Large intestine (tissue), 3 donors: ENCODE measurements at regions not wholly inside any gene's neighbourhood (a gene's known extent, or its start where the extent isn't known, plus 50 kb on each side); places are given as distances from the start of the nearest gene placed in this dataset.

Source experiments
- DNase-seq, 2 donors: peaks; one replicate each; pipeline versions ENCODE4 v3.0.0 to v3.0.0-alpha.2; 2013
- H3K27ac ChIP-seq: one replicate; pipeline ENCODE4 v1.5.1; 2013; ENCODE audit warnings: low read length
- H3K27me3 ChIP-seq: 2 replicates; pipeline ENCODE4 v1.6.1; 2013; ENCODE audit warnings: low read length; ENCODE audit not compliant: control insufficient read depth, insufficient read depth
- H3K36me3 ChIP-seq: 2 replicates; pipeline ENCODE4 v1.6.1; 2013; ENCODE audit warnings: low read length; ENCODE audit not compliant: control insufficient read depth, insufficient read depth
- H3K4me1 ChIP-seq: one replicate; pipeline ENCODE4 v1.6.1; 2013; ENCODE audit warnings: low read length; ENCODE audit not compliant: control insufficient read depth, insufficient read depth
- H3K4me3 ChIP-seq: one replicate; pipeline ENCODE4 v1.5.1; 2013; ENCODE audit warnings: low read length
- H3K9me3 ChIP-seq: one replicate; pipeline ENCODE4 v1.6.1; 2013; ENCODE audit warnings: mild to moderate bottlenecking, low read depth, low read length, moderate library complexity; ENCODE audit not compliant: control insufficient read depth
- WGBS: methylation state at CpG from one replicate; pipeline ENCODE4 v1.1.5; 2013; ENCODE audit warnings: low lambda C conversion rate; ENCODE audit not compliant: insufficient coverage; 5-methylcytosine and 5-hydroxymethylcytosine counted together

- no peak overlapping the region for H3K4me3 ChIP-seq
- no peaks in the 10 kb centered on the region for H3K27me3 ChIP-seq
- H3K9me3 ChIP-seq: no peaks in the 10 kb centered on the region
- WGBS: 63% methylated on average over 1 of the region's 2 CpGs
- H3K27ac ChIP-seq: no peak overlapping the region
- no peaks in the 10 kb centered on the region for H3K36me3 ChIP-seq
- no peaks in the 10 kb centered on the region for H3K4me1 ChIP-seq
- DNase-seq: no peak
These were observed 250.0 kb downstream of the EPM2A start for GRCh38 chr6:145485288-145485687.

GRCh38 chr6:145486306-145486705, 249.0 kb downstream of the EPM2A start:
- Histone ChIP-seq H3K27ac (no peak overlapping the region), H3K36me3 (no peaks in the 10 kb centered on the region), H3K27me3 (no peaks in the 10 kb centered on the region), H3K4me3 (no peak overlapping the region), H3K4me1 (no peaks in the 10 kb centered on the region), H3K9me3 (no peaks in the 10 kb centered on the region)
- 82% methylated on average over 3 of the region's 3 CpGs for WGBS
- DNase-seq: no peak

- no peaks in the 10 kb centered on the region for H3K4me1 ChIP-seq
- H3K9me3 ChIP-seq: no peaks in the 10 kb centered on the region
- H3K27me3 ChIP-seq: no peaks in the 10 kb centered on the region
- H3K4me3 ChIP-seq: no peak overlapping the region
- no peak for DNase-seq
- H3K36me3 ChIP-seq: no peaks in the 10 kb centered on the region
- WGBS: no CpG with 5 or more reads among the region's 6 CpGs
- H3K27ac ChIP-seq: no peak overlapping the region
These were observed 245.7 kb downstream of the EPM2A start for GRCh38 chr6:145489583-145489982.

- Histone ChIP-seq H3K27ac (no peak overlapping the region), H3K27me3 (no peaks in the 10 kb centered on the region), H3K4me3 (no peak overlapping the region), H3K4me1 (no peaks in the 10 kb centered on the region), H3K36me3 (no peaks in the 10 kb centered on the region), H3K9me3 (no peaks in the 10 kb centered on the region)
- DNase-seq: no peak
- WGBS: 83% methylated on average over 3 of the region's 3 CpGs
These were observed 245.3 kb downstream of the EPM2A start for GRCh38 chr6:145490068-145490467.

GRCh38 chr6:145491126-145491525, 244.2 kb downstream of the EPM2A start:
- H3K4me3 ChIP-seq: no peak overlapping the region
- H3K9me3 ChIP-seq: no peaks in the 10 kb centered on the region
- no peak for DNase-seq
- no CpG with 5 or more reads among the region's 8 CpGs for whole genome bisulfite sequencing
- no peak overlapping the region for H3K27ac ChIP-seq
- no peaks in the 10 kb centered on the region for H3K36me3 ChIP-seq
- no peaks in the 10 kb centered on the region for H3K27me3 ChIP-seq
- H3K4me1 ChIP-seq: no peaks in the 10 kb centered on the region

- H3K4me1 ChIP-seq: no peaks in the 10 kb centered on the region
- H3K27ac ChIP-seq: no peak overlapping the region
- WGBS: 100% methylated on average over 1 of the region's 2 CpGs
- H3K9me3 ChIP-seq: no peaks in the 10 kb centered on the region
- DNase-seq: no peak
- H3K4me3 ChIP-seq: no peak overlapping the region
- no peaks in the 10 kb centered on the region for H3K27me3 ChIP-seq
- H3K36me3 ChIP-seq: no peaks in the 10 kb centered on the region
These were observed 238.3 kb downstream of the EPM2A start for GRCh38 chr6:145497006-145497405.

GRCh38 chr6:145498425-145498824, 236.9 kb downstream of the EPM2A start:
- H3K9me3 ChIP-seq: no peaks in the 10 kb centered on the region
- no peak overlapping the region for H3K27ac ChIP-seq
- H3K4me1 ChIP-seq: no peaks in the 10 kb centered on the region
- no peaks in the 10 kb centered on the region for H3K36me3 ChIP-seq
- H3K4me3 ChIP-seq: no peak overlapping the region
- WGBS: 80% methylated on average over 1 of the region's 4 CpGs
- DNase-seq: no peak
- no peaks in the 10 kb centered on the region for H3K27me3 ChIP-seq

- Histone ChIP-seq H3K9me3 (no peaks in the 10 kb centered on the region), H3K27me3 (no peaks in the 10 kb centered on the region), H3K27ac (no peak overlapping the region), H3K36me3 (no peaks in the 10 kb centered on the region), H3K4me3 (no peak overlapping the region), H3K4me1 (no peaks in the 10 kb centered on the region)
- peak in 1 of 2 donors; percentile 15 for DNase-seq
- WGBS: no CpG with 5 or more reads among the region's 1 CpG
These were observed 232.9 kb downstream of the EPM2A start for GRCh38 chr6:145502416-145502815.

GRCh38 chr6:145506136-145506535, 229.2 kb downstream of the EPM2A start:
- H3K4me1 ChIP-seq: no peaks in the 10 kb centered on the region
- 58% methylated on average over 2 of the region's 2 CpGs for WGBS
- H3K27ac ChIP-seq: no peak overlapping the region
- H3K4me3 ChIP-seq: no peak overlapping the region
- H3K27me3 ChIP-seq: no peaks in the 10 kb centered on the region
- H3K9me3 ChIP-seq: no peaks in the 10 kb centered on the region
- H3K36me3 ChIP-seq: no peaks in the 10 kb centered on the region
- DNase-seq: no peak

GRCh38 chr6:145506565-145506964, 228.8 kb downstream of the EPM2A start:
- DNase-seq: no peak

GRCh38 chr6:145507239-145507638, 228.1 kb downstream of the EPM2A start:
- Histone ChIP-seq H3K9me3 (no peaks in the 10 kb centered on the region), H3K36me3 (no peaks in the 10 kb centered on the region), H3K4me1 (no peaks in the 10 kb centered on the region), H3K27ac (no peak overlapping the region), H3K27me3 (no peaks in the 10 kb centered on the region), H3K4me3 (no peak overlapping the region)
- DNase-seq: no peak
- WGBS: 100% methylated on average over 1 of the region's 2 CpGs

More at GRCh38 chr6:145506565-145506964, 228.8 kb downstream of the EPM2A start:
- Histone ChIP-seq H3K36me3 (no peaks in the 10 kb centered on the region), H3K27me3 (no peaks in the 10 kb centered on the region), H3K9me3 (no peaks in the 10 kb centered on the region), H3K4me3 (no peak overlapping the region), H3K4me1 (no peaks in the 10 kb centered on the region), H3K27ac (no peak overlapping the region)
- no CpG with 5 or more reads among the region's 1 CpG for WGBS
